HCT116 (cell line): ENCODE measurements at regions not wholly inside any gene's neighbourhood (a gene's known extent, or its start where the extent isn't known, plus 50 kb on each side); places are given as distances from the start of the nearest gene placed in this dataset.

Experiments
- ATAC-seq: fragments of 200-7000 bp; cut with Tn5 transposase; 2 replicates; pipeline ENCODE4 v1.9.1; 2020; ENCODE audit warnings: mild to moderate bottlenecking, moderate library complexity
- BruUV-seq: library from RNA; stranded (reverse); fragments of 400-500 nt; replicated peaks from 2 replicates; lab custom pipeline; 2021; lab: Mats Ljungman, UMichigan
- CTCF ChIA-PET: fragments of 300-600 bp; sonication (Branson Sonifier 250); formaldehyde crosslinking; loops from one replicate; lab custom pipeline; 2021; ENCODE audit warnings: antibody characterized with exemption; lab: Charles Lee
- POLR2A ChIA-PET: fragments of 300-600, 350-600 bp; sonication (Branson Sonifier 250); formaldehyde crosslinking; loops from one replicate; lab custom pipeline; 2021; ENCODE audit warnings: antibody characterized with exemption; lab: Charles Lee
- RAD21 ChIA-PET, 2 experiments: fragments of 300-600 bp; sonication (Branson Sonifier 250); formaldehyde crosslinking; loops; one replicate each; lab custom pipeline; 2023; ENCODE audit warnings: low total read pairs in 2 of 2; ENCODE audit not compliant: uncharacterized antibody in 2 of 2, unreplicated experiment in 2 of 2, low non-redundant PET in 1 of 2; lab: Charles Lee
- DNase-seq: peaks from one replicate; pipeline ENCODE4 v3.0.0-alpha.2; 2010; ENCODE audit warnings: low read depth, low spot score
- H2AFZ ChIP-seq: fragments of 200-600 bp; shearing (Covaris generic), sonication (generic); 2 replicates; pipeline ENCODE4 v1.6.1; 2017; ENCODE audit warnings: low read depth, mixed run types, mixed read lengths, antibody characterized with exemption, low read length; ENCODE audit not compliant: poor library complexity, severe bottlenecking
- H3K27ac ChIP-seq: 2 replicates; pipeline ENCODE4 v1.5.1; 2012; ENCODE audit warnings: low read depth, low read length
- H3K27me3 ChIP-seq: fragments of 200-600 bp; sonication (generic); 2 replicates; pipeline ENCODE4 v1.6.1; 2016; ENCODE audit warnings: mixed run types, low read length, mixed read lengths; ENCODE audit not compliant: insufficient read depth
- H3K36me3 ChIP-seq, 2 experiments: fragments of 200-500 bp in 1 of 2; fragments of 200-600 bp in 1 of 2; sonication (Bioruptor generic) in 1 of 2; sonication (generic) in 1 of 2; 2 replicates each; pipeline versions ENCODE4 v1.5.1 to v1.6.1; 2014 to 2016; ENCODE audit warnings: low read length in 2 of 2, inconsistent platforms in 1 of 2, mixed read lengths in 1 of 2, mixed run types in 1 of 2; ENCODE audit not compliant: insufficient read depth in 2 of 2, control insufficient read depth in 1 of 2
- H3K4me1 ChIP-seq, 2 experiments: fragments of 200-600 bp in 1 of 2; sonication (generic) in 1 of 2; 2 replicates each; pipeline versions ENCODE4 v1.5.1 to v1.6.1; 2012 to 2017; ENCODE audit warnings: low read length in 2 of 2, inconsistent platforms in 1 of 2, mild to moderate bottlenecking in 1 of 2, mixed read lengths in 1 of 2, mixed run types in 1 of 2, moderate library complexity in 1 of 2; ENCODE audit not compliant: insufficient read depth in 2 of 2, control insufficient read depth in 1 of 2
- H3K4me2 ChIP-seq: fragments of 200-600 bp; sonication (generic); 2 replicates; pipeline ENCODE4 v1.6.1; 2017; ENCODE audit warnings: mixed run types, low read length, mixed read lengths
- H3K4me3 ChIP-seq, 2 experiments: fragments of 200-600 bp in 1 of 2; sonication (generic) in 1 of 2; replicated peaks in 1 of 2; 2 replicates each; pipeline ENCODE4 v1.5.1; 2011 to 2016; ENCODE audit warnings: low read length in 2 of 2, control low read depth in 1 of 2, low read depth in 1 of 2, mild to moderate bottlenecking in 1 of 2, mixed read lengths in 1 of 2, mixed run types in 1 of 2
- H3K79me2 ChIP-seq: fragments of 200-600 bp; sonication (generic); 2 replicates; pipeline ENCODE4 v1.6.1; 2017; ENCODE audit warnings: mild to moderate bottlenecking, mixed run types, low read length, moderate library complexity, mixed read lengths; ENCODE audit not compliant: insufficient read depth
- H3K9ac ChIP-seq: fragments of 200-600 bp; sonication (generic); 2 replicates; pipeline ENCODE4 v1.6.1; 2016; ENCODE audit warnings: low read length, mixed read lengths
- H3K9me2 ChIP-seq: fragments of 200-600 bp; sonication (generic), shearing (Covaris generic); 2 replicates; pipeline ENCODE4 v1.6.1; 2017; ENCODE audit warnings: mixed run types, mild to moderate bottlenecking, moderate library complexity; ENCODE audit not compliant: insufficient read depth
- H3K9me3 ChIP-seq, 2 experiments: fragments of 200-500 bp in 1 of 2; fragments of 200-600 bp in 1 of 2; sonication (Bioruptor generic) in 1 of 2; sonication (generic) in 1 of 2; 2 replicates each; pipeline ENCODE4 v1.6.1; 2014 to 2017; ENCODE audit warnings: low read length in 2 of 2, mixed read lengths in 2 of 2, inconsistent platforms in 1 of 2, low read depth in 1 of 2, mild to moderate bottlenecking in 1 of 2, mixed run types in 1 of 2, moderate library complexity in 1 of 2; ENCODE audit not compliant: control insufficient read depth in 1 of 2, insufficient read depth in 1 of 2
- H4K20me1 ChIP-seq: fragments of 200-600 bp; sonication (generic), shearing (Covaris generic); 2 replicates; pipeline ENCODE4 v1.6.1; 2017; ENCODE audit warnings: mixed run types, mild to moderate bottlenecking, moderate library complexity; ENCODE audit not compliant: insufficient read depth
- ATF3 ChIP-seq: IDR thresholded peaks from 2 replicates; pipeline ENCODE4 v1.6.1; 2012
- CEBPB ChIP-seq: IDR thresholded peaks from 2 replicates; pipeline ENCODE4 v1.6.1; 2012; ENCODE audit warnings: low read depth
- ELF1 ChIP-seq: IDR thresholded peaks from 2 replicates; pipeline ENCODE4 v1.6.1; 2012; ENCODE audit warnings: low read depth, borderline replicate concordance
- EZH2 ChIP-seq: fragments of 200-600 bp; sonication (generic); IDR thresholded peaks from 2 replicates; pipeline ENCODE4 v1.6.1; 2017; ENCODE audit warnings: antibody characterized with exemption, mixed run types
- FOSL1 ChIP-seq: IDR thresholded peaks from 2 replicates; pipeline ENCODE4 v1.6.1; 2012; ENCODE audit warnings: low read depth
- POLR2A ChIP-seq: IDR thresholded peaks from 2 replicates; pipeline ENCODE4 v1.7.0; 2011; ENCODE audit warnings: borderline replicate concordance; ENCODE audit not compliant: insufficient read depth, insufficient read length; ENCODE audit errors: extremely low read depth
- POLR2AphosphoS5 ChIP-seq: IDR thresholded peaks from 2 replicates; pipeline ENCODE4 v1.6.1; 2011; ENCODE audit warnings: mild to moderate bottlenecking, low read depth, low read length, moderate library complexity
- SIN3A ChIP-seq: IDR thresholded peaks from 2 replicates; pipeline ENCODE4 v1.6.1; 2012; ENCODE audit warnings: low read depth
- SP1 ChIP-seq: IDR thresholded peaks from 2 replicates; pipeline ENCODE4 v1.6.1; 2012; ENCODE audit warnings: low read depth
- SRF ChIP-seq: IDR thresholded peaks from 2 replicates; pipeline ENCODE4 v1.6.1; 2012; ENCODE audit warnings: low read depth
- ZBTB33 ChIP-seq: IDR thresholded peaks from 2 replicates; pipeline ENCODE4 v1.6.1; 2011; ENCODE audit warnings: mild to moderate bottlenecking, low read length, moderate library complexity; ENCODE audit not compliant: insufficient replicate concordance; ENCODE audit errors: extremely low read depth
- intact Hi-C: fragments of 100-400 bp; cut with micrococcal nuclease; formaldehyde crosslinking; loops from 2 replicates; pipeline ENCODE4 v1.10.0; 2022

DNA sequence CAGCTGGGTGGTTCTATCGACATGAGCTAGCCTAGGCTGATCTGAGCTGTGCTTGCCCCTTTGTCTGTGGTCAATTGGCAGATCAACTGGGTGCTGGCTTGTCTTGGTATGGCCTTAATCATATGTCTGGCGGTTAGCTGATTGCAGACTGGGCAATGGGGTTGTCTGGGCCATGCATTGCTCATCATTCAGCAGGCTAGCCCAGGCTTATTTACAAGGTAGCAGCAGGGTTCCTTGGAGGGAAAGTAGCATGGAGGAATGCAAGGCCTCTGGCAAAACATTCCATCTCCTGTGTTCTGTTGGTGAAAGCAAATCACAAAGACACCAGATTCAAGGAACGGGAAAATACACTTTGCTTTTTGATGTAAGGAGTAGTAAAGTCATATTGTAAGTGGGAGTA is 84.0 kb upstream of the IVNS1ABP start:
- H3K4me2 ChIP-seq, result no peak overlapping the region

More for the DNA sequence above, 84.0 kb upstream of the IVNS1ABP start:
- ATAC-seq (no peak), DNase-seq (no peak)
- RAD21 ChIA-PET, result no interaction called here
- H3K4me3 ChIP-seq, result no peak overlapping the region
- POLR2A ChIA-PET, result no interaction called here
- no peaks in the 10 kb centered on the region for H3K9me3 ChIP-seq
- H3K79me2 ChIP-seq, result no peaks in the 10 kb centered on the region
- no peaks in the 10 kb centered on the region for H4K20me1 ChIP-seq
- no peaks in the 10 kb centered on the region for H3K27me3 ChIP-seq
- CTCF ChIA-PET, result no interaction called here
- no peak overlapping the region for H3K27ac ChIP-seq
- TF ChIP-seq SRF (no peak), SIN3A (no peak), EZH2 (no peak), ELF1 (no peak), ZBTB33 (no peak), POLR2AphosphoS5 (no peak), FOSL1 (no peak), CEBPB (no peak), ATF3 (no peak), POLR2A (no peak), SP1 (no peak)
- TF ChIP-seq, all 23 proteins: peak for 0
- Histone ChIP-seq H2AFZ (no peak overlapping the region), H3K4me1 (no peaks in the 10 kb centered on the region), H3K9me2 (peaks cover 3% of the 10 kb centered on the region; the same call in 1 of the 2 replicates), H3K36me3 (no peaks in the 10 kb centered on the region), H3K9ac (no peak overlapping the region)
- no TSS peak for BruUV-seq
- intact Hi-C loops, result no loop called here
